ENCODE measurements at regions not wholly inside any gene's neighbourhood (a gene's known extent, or its start where the extent isn't known, plus 50 kb on each side); places are given as distances from the start of the nearest gene placed in this dataset.

DNA sequence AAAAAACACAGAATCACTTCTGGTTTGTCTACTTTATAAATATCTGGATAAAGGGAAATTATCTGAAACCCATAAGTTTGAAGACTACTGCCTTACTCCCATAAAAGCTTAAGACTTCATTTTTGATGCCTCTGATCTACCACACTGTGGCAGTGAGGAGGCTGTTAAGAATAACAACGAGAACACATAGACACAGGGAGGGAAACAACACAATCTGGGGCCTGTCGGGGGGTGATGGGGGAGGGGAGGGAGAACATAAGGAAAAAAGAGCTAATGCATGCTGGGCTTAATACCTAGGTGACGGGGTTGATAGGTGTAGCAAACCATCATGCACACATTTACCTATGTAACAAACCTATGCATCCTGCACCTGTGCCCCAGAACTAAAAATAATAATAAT, 573.7 kb downstream of the GBA3 start:
- TF ChIP-seq EZH2 (conservative IDR thresholded peaks at IDR 0.05; ENCODE audit: low read depth, low read length) (no peak), NBN (conservative IDR thresholded peaks at IDR 0.05) (no peak), BCL6 (CRISPR knock-in tag; IDR thresholded peaks at IDR 0.05) (no peak), ELF1 (CRISPR knock-in tag; IDR thresholded peaks at IDR 0.05) (no peak), ASH2L (IDR thresholded peaks at IDR 0.05; ENCODE audit: insufficient read length, low read depth, low read length) (no peak), NR2C2 (CRISPR knock-in tag; IDR thresholded peaks at IDR 0.05; ENCODE audit: borderline replicate concordance) (no peak), CTCF (CRISPR knock-in tag; IDR thresholded peaks at IDR 0.05) (no peak), POLR2AphosphoS5 (IDR thresholded peaks at IDR 0.05; ENCODE audit: low read depth, low read length) (no peak), IRF1 (CRISPR knock-in tag; IDR thresholded peaks at IDR 0.05; ENCODE audit: low read depth) (no peak), MAFF (IDR thresholded peaks at IDR 0.05; ENCODE audit: low read depth, low read length) (no peak)
- TF ChIP-seq, protein P1, sequence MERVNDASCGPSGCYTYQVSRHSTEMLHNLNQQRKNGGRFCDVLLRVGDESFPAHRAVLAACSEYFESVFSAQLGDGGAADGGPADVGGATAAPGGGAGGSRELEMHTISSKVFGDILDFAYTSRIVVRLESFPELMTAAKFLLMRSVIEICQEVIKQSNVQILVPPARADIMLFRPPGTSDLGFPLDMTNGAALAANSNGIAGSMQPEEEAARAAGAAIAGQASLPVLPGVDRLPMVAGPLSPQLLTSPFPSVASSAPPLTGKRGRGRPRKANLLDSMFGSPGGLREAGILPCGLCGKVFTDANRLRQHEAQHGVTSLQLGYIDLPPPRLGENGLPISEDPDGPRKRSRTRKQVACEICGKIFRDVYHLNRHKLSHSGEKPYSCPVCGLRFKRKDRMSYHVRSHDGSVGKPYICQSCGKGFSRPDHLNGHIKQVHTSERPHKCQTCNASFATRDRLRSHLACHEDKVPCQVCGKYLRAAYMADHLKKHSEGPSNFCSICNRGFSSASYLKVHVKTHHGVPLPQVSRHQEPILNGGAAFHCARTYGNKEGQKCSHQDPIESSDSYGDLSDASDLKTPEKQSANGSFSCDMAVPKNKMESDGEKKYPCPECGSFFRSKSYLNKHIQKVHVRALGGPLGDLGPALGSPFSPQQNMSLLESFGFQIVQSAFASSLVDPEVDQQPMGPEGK (CRISPR knock-in tag; IDR thresholded peaks at IDR 0.05): no peak

All from HepG2 (cell line).